HG02610 (cell line): ENCODE measurements at regions not wholly inside any gene's neighbourhood (a gene's known extent, or its start where the extent isn't known, plus 50 kb on each side); places are given as distances from the start of the nearest gene placed in this dataset.
A peak's percentile ranks its signal among the peaks of the same experiment; 100 is the strongest.

Source experiments
- ATAC-seq: cut with Tn5 transposase; IDR thresholded peaks from one replicate; pipeline ENCODE4 v1.9.1; 2021; ENCODE audit warnings: mild to moderate bottlenecking, moderate library complexity; ENCODE audit not compliant: unreplicated experiment

DNA sequence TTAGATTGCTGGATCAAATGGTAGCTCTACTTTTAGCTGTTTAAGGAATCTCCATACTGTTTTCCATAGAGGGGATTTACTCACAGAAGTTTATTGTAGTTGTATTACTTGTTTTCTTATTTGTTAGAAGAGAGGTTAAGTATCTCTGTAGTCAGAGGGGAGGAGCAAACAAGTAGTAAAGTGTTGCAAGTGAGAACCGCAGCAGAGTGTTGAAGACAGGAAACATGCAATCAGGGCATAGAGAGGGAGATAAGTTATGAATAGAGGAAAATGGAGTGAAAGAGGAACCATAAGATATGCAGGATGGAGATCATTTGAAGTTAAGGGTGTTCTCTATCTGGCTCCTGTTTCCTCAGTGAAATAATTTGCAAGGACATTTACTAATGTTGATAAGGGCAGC lies 331.4 kb upstream of the TMEM229A start:
- ATAC-seq = no peak

DNA sequence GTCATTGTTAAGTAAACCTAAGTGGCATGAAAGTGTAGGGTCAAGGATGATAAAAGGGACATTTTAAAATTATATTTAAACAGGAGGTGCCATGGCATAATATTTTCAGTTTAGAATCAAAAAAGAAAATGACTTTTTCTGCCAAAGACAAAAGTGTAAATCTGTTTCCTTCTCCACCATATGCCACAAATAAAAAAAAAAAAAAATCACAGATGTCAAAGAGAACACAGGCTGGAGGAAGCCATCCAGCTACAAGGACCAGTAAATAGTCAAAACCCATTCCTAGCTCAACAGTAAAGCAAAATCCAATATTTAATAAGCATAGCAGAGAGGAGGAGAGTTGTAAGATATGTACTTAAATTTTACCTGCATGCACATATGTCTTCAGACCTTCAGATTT lies 321.3 kb upstream of the TMEM229A start:
- no peak for ATAC-seq

DNA sequence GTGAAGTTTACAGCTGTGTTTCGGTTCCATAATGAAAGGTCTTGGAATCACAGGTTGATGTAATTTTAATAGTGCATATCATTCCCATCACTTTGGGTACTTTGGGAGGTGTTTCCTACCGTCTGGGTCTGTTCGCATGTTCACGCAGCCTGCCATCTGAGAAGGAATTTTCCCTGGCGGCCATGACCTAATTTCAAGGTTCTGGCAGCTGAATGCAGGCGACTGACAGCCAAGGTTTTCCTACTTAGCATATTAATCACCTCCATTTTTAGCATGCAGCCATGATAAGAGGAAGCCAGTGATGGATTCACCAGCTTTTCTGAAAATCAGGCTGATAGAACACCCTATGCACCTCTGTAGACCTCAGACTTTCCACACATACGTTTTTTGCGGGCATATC lies 319.1 kb upstream of the TMEM229A start:
- ATAC-seq = no peak

DNA sequence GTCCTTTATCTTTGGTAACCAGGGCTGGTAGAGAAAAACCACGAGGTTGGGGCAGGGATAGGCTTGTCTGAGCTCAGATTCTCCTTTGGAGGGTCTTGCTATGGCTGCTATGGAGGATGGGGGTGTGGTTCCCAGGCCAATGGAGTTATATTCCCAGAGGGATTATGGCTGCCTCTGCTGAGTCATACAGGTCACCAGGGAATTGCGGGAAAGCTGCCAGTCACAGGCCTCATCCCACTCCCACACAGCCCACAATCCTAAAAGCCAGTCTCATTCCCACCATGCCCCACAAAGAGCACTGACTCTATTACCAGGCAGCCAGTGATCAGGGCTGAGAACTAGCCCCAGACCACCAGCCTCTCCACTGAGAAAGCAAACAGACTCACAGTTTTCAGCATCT lies 316.6 kb upstream of the TMEM229A start:
- ATAC-seq = no peak

DNA sequence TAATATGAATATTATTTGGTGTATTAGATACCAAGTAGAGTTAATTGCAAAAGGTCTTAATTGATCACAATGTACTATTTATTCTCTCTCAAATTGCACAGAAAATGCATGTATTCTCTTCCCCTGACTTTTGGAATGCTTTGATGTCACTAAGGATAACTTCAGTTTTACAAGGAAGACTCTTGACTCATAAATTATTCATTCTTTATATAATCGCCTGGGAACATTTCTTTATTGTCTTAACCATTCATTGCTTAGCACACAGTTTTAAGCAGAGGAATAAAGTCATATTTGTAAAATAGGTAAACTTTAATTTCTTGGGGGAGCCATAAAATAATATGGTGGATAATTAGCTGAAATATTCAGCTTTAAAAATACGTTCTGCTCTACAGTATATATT lies 306.0 kb upstream of the TMEM229A start:
- ATAC-seq = no peak

DNA sequence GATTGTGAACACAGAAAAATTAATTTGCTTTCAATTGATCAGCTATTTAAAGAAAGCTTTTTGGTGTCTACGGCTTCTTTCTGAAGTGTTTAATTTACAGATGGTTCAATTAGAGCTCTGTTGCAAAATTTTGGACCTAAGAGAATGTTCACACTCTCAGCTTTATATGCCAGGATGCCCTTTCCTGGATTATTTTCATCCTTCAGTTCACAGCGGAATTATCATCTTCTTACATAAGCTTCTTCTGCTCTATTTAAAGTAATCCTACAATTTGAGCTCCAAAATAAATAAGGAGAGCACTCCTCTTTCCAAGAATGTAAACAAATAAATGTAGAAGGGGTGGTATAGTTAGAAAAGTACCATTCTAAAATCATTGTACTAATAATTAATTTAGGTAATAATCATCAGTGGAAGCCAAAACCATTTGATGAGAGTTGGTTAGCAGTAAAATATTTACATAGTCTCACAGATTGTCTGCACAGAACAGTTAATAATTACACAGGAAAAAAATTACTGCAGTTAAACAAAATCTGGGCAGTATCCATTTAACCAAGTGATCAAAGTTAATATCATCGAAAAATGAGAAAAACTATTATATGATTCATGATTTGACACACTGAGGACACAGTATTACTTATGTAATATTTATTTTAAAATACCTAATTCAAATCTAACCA lies 298.0 kb upstream of the TMEM229A start:
- no peak for ATAC-seq

DNA sequence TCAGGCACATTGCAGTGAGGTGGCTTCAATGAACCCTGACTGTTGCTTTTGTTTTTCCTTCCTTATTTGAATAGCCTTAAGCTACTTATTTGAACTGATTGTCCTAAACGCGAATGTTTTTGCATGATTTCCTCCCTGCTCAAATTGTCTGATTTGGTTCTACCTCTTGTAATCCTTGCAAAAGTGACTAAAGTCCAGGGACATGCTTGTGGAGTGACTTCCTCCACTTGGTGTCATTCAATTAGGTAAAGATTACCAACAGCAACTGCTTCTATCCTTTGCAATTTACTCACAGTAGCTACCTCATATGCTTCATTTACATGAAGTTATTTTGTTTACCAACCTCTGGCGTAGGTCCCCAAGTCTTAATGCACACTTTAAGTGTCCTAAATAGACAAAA lies 295.9 kb upstream of the TMEM229A start:
- ATAC-seq = no peak

DNA sequence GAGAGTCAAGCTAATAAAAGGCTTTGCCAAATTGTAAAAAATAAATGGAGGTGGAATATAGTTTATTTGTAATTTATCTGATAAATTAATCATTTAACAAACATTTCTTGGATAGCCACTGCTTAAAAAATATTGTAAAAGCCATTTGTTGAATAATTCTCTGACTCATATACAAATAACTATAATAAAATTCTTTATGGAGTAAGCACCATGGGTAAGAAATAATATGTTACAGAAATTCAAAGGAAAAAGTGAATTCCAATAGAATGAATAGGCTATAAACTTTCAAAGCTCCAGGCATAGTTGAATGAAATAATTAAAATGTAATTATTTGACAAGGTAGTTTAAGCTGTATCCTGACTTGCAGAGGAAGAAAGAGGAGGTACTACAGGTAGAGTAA lies 291.4 kb upstream of the TMEM229A start:
- no peak for ATAC-seq

DNA sequence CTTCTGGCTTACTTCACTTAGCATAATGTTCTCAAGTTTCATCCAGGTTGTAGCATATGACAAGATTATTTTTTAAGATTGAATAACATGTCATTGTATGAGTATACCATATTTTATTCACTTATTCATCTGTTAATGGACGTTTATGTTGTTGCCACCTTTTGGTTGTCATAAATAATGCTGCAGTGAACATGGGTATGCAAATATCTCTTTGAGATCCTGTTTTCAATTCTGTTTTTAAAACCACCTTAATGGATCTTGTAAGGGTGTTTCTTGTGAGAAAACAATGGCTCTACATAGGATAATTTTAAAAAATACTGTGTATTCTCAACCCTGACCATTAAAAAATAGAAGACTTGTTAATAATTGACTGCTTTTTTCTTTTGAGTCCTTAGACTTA lies 290.7 kb upstream of the TMEM229A start:
- no peak for ATAC-seq

DNA sequence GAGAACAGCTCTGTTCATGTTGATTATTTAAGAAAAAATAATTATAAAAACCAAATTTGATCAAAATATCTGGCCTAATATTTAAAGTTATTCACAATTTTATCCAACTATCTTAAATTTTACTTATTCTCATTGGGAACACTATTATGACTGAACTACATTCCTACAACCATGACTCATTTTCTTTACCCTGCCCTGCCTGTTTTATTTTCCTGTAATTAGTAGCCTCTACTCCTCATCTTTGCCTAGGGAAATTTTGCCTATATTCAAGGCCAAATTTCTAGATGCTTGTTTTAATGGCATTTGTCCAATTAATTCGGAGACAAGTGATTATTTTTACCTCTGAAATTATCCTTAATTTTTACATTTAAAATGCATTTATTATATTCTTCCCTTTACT lies 289.7 kb upstream of the TMEM229A start:
- no peak for ATAC-seq

DNA sequence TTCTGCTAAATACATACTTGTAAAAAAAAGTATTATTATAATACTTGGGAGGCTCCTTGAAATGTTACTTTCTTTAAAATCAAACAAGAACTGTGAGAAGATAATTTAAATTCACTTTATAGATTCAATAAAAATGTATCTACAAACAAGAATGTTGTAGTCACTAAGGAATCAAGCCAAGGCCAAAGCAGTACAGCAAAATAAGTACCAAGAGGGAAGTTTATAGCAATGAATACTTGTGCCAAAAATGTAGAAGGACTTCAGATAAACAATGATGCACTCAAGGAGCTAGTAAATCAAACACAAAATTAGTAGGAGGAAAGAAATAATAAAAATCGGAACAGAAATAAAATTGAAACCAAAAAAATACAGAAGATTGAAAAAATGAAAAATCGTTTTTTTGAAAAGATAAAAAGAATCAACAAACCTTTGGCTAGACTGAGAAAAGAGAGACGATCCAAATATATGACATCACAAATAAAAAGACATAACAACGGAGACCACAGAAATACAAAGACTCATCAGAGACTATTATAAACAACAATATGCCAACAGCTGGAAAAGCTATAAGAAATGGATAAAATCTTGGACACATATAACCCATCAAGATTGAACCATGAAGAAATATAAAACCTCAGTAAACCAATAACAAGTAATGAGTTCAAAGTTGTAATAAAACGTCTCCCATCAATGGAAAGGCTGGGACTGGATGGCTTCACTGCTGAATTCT lies 286.0 kb upstream of the TMEM229A start:
- ATAC-seq = no peak

DNA sequence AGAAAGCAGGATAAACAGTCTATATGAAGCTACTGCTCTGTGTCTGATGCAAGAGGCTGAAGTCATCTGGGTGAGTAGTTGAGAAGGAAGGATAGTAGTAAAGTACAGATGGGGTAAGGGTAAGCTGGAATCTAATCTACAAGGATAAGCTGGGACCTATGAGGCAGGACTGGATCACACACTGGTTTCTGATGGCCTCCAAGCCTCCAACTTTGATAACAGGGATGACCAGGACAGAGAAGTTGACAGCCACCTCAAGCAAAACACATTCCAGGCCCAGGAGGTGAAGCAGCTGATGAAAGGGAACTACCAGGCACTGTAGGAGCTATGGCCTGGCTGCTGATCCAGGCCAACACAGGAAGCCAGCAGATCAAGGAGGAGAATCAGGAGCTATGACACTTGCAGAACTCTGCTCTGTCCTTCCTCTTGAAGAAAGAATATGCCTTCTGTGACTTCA lies 278.1 kb upstream of the TMEM229A start:
- ATAC-seq = no peak

DNA sequence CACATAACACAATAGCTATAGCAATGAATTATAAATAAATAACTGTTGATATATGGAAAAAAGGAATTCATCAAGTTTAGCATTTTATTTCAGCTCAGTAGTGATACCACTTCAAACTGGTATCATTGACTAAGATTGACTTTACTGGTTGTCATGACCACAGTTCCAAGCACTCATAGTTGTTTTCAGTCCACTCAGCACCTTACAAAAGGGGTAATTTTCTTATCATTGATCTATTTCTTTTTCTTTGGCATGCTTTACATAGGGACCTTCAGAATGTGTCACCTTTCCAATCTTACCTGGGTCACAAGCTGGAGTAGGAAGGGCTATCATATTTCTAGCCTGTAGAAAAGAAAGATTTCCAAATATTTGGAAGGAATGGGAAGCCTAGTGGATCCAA lies 275.5 kb upstream of the TMEM229A start:
- ATAC-seq = no peak

DNA sequence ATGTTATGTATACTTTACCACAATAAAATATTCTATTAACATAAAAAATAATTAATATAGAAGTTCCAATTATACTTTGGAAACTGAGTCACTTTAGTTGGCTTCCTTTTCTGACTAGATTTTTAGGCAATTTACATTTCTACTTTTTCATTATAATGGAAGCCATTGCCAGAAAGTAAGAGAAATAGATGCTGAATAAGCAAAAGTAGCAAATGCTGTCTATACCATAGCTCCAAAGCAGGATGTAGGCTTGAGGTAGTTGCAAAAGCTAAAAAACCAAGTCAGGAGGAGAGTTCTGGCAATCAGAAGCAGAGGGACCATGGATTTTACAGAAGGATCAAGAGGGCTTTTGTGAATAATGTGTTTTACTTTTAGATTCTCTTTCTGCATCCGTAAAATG lies 262.4 kb upstream of the TMEM229A start:
- no peak for ATAC-seq

DNA sequence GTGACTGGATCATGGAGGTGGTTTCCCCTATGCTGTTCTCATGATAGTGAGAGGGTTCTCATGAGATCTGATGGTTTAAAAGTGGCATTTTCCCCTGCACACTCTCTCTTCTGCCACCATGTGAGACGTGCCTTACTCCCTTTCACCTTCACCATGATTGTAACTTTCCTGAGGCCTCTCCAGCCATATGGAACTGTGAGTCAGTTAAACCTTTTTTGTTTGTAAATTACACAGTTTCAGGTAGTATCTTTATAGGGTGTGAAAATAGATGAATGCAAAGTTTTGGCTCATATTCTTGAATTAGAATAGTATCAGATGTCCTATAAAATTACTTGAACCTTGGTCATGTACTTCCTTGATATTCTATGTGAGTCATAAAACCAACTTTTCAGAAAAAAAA lies 252.1 kb upstream of the TMEM229A start:
- ATAC-seq = no peak

DNA sequence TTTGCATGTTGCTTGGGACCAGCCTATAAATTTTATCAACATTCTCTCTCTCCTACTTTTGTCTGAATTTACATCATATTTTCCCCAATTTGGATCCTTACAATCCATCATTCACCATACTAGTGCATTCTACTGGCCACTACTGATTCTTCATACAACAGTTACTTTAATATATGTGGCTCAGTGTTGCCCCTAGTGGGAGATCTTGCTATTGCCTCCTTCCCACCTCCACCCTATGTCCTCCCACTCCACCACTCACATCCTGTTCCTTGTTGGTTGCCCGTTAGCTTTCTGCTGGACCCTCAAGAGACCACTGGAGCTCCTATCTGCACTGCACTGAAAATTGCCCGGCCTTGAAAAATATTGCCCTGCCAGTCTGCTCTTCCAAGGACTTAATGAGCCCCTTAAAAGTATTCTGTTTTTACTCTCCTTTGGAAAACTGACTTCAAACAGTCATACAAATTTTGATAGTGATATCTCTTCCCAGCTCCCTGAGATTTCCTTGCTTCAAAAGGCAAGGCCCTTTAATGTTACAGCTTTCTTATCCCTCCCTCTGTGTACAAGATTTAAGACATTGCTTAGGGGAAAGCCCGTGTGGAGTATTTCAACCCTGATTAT lies 243.2 kb upstream of the TMEM229A start:
- peak; percentile 96 for ATAC-seq

DNA sequence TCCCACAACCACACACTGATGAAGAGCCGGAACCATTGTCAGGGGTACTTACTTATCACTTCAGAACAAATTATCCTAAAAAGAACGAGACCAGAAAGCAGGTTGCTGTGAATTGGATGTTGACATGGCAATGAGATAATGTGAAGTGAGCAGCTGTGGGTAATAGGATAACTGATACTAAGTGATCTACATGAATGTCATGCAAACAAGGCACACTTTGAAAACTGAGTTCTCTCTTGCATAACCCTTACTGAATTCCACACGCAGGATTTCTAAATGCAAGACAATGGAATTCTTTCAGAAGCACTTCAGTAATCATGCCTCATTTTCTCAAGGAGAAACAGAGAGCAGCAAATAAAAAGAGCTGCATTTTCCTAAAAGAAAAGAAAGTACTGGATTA lies 242.5 kb upstream of the TMEM229A start:
- ATAC-seq = no peak

DNA sequence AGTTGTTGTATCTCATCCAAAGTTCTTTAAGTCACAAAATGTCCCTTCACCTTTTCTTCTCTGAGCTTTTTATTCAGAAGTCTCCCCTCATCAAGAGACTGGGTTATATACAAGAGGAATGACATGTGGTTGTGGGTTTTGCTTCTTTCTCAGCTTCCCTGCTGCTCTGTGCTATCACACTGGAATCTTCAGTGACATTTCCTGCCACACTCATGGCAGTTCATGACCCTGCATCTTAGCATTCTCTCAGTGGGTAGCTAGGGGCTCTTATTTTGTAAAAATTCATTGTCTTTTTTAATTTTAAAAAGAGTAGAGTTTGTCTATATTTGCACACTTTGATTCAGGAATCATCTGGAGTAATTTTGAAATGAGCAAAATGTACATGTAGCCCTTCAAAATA lies 236.9 kb upstream of the TMEM229A start:
- no peak for ATAC-seq

DNA sequence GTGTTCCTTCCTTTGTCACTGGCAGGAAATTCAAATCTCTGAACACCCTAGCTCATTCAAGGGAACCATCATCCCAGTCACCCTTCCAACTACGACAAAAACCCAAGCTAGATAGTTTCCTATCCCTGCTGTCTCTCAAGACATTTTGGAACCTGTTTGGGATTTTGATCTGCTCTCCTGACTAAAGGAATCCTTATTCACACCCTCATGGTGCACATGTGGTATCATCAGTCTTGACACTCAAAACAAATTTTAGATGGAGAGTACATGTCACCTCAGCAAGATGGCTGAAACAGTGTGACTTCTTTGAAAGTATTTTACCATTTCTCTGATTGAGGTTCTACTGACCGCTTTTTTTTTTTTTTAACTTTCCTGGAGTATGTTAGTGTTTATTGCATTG lies 234.3 kb upstream of the TMEM229A start:
- ATAC-seq = no peak

DNA sequence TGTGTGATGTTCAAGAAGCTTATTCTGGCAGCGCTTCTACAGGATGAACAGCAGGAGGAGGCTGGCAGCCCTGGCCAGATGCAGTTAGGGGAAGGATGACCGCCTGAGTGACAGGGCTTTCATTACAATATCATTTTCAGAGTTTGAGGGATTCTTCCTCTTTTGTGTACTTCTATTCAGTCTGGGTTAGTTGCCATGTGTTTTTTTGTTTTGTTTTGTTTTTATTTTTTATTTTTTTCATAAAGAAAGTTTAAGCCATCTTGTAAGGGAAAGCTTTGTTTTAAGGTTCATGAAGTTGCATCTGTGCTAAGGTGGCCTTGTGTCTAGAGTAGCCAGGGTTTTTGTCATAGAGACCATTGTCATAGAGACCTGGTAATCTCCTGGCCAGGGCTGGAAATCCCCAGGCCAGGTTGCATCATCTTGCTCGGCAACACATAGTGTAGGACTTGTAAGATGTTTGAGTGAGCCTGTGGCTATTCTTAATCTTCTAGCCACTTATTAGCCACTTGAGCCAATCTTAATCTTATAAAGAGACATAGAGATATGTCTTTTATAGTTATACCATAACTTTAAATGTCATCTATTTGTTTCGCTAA lies 230.5 kb upstream of the TMEM229A start:
- ATAC-seq = peak; percentile 98

DNA sequence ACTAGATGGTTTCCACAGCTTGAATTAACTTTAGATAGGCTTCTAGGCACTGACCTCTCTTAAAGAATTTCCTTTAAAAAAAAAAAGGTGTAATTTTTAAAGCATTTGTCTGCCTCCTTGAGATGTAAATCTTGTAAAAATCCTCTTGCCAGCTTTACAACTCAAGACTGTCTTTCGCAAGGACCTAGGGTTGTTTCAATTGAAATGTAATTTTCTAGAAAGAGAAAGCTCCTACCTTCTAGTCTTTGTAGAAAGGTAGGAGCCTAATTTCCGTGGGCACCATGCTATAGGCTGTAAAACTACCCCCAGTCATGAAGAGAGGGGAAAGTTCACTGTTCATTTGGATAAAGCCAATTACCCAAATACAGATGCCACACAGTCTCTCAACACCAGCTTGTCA lies 228.8 kb upstream of the TMEM229A start:
- no peak for ATAC-seq
